NT2/D1 (cell line): ENCODE measurements at regions not wholly inside any gene's neighbourhood (a gene's known extent, or its start where the extent isn't known, plus 50 kb on each side); places are given as distances from the start of the nearest gene placed in this dataset.

Experiments used
- SUZ12 ChIP-seq: IDR thresholded peaks from 2 replicates; pipeline ENCODE4 v1.6.1; 2011; ENCODE audit not compliant: insufficient read length, insufficient read depth; ENCODE audit errors: extremely low read depth
- YY1 ChIP-seq: IDR thresholded peaks from 2 replicates; pipeline ENCODE4 v1.6.1; 2011; ENCODE audit not compliant: insufficient read length, insufficient read depth
- ZNF274 ChIP-seq: IDR thresholded peaks from 2 replicates; pipeline ENCODE4 v1.6.1; 2011; ENCODE audit warnings: mild to moderate bottlenecking, low read depth, low read length

GRCh38 chr11:115778928-115779650 lies 274.9 kb upstream of the CADM1 start:
- TF ChIP-seq SUZ12 = no peak
- TF ChIP-seq ZNF274 = no peak
- TF ChIP-seq YY1 = no peak
